K562 (cell line): ENCODE measurements at regions not wholly inside any gene's neighbourhood (a gene's known extent, or its start where the extent isn't known, plus 50 kb on each side); places are given as distances from the start of the nearest gene placed in this dataset.

Experiments
- ATAC-seq: fragments of 200-7000 bp; cut with Tn5 transposase; 3 replicates; pipeline ENCODE4 v1.9.1; 2020; ENCODE audit warnings: moderate library complexity
- BruUV-seq: library from RNA; stranded (reverse); fragments of 400-500 nt; replicated peaks from 2 replicates; lab custom pipeline; 2021; lab: Mats Ljungman, UMichigan
- CTCF ChIA-PET: fragments of 300-600 bp; formaldehyde crosslinking; extraction: SDS; loops from one replicate; lab custom pipeline; 2021; ENCODE audit warnings: low intra/inter-chr PET ratio; lab: Yijun Ruan, JAX
- POLR2A ChIA-PET: fragments of 300-600, 350-650 bp; sonication (Branson Sonifier 250); formaldehyde crosslinking; extraction: SDS; loops from one replicate; lab custom pipeline; 2021; ENCODE audit warnings: antibody characterized with exemption, inconsistent platforms; lab: Yijun Ruan, JAX
- DNase-seq, 4 experiments: peaks; one replicate each; pipeline versions ENCODE4 v3.0.0 to v3.0.0-alpha.2; 2011 to 2018; ENCODE audit warnings: low spot score in 3 of 4, mixed read lengths in 3 of 4; ENCODE audit errors: extremely low read depth in 1 of 4
- FAIRE-seq: peaks from 2 replicates; lab custom pipeline; 2011; peaks lifted over from hg19 to GRCh38; lab: Jason Lieb, UNC
- H2AFZ ChIP-seq: 2 replicates; pipeline ENCODE4 v1.6.0; 2011; ENCODE audit warnings: low read depth, low read length, control low read depth, inconsistent platforms
- H3K27ac ChIP-seq: fragments of 200-600 bp; 3 replicates; pipeline ENCODE4 v1.8.0; 2011; ENCODE audit warnings: low read depth, mild to moderate bottlenecking, control low read depth, inconsistent platforms, low read length, moderate library complexity, mixed read lengths; ENCODE audit errors: extremely low read depth
- H3K27me3 ChIP-seq, 2 experiments: fragments of 300-600 bp in 1 of 2; 2 replicates in 1 of 2; 3 replicates in 1 of 2; pipeline versions ENCODE4 v1.6.0 to v1.8.0; 2011; ENCODE audit warnings: inconsistent platforms in 2 of 2, low read length in 2 of 2, mild to moderate bottlenecking in 1 of 2, mixed read lengths in 1 of 2, moderate library complexity in 1 of 2; ENCODE audit not compliant: control insufficient read depth in 2 of 2, insufficient read depth in 2 of 2
- H3K36me3 ChIP-seq: fragments of 300-600 bp; 3 replicates; pipeline ENCODE4 v1.8.0; 2011; ENCODE audit warnings: mild to moderate bottlenecking, low read length, inconsistent platforms; ENCODE audit not compliant: control insufficient read depth, insufficient read depth
- H3K4me1 ChIP-seq, 2 experiments: fragments of 200-600 bp in 1 of 2; replicated peaks in 1 of 2; 2 replicates in 1 of 2; 3 replicates in 1 of 2; pipeline versions ENCODE4 v1.5.1 to v1.8.0; 2011; ENCODE audit warnings: inconsistent platforms in 2 of 2, low read length in 2 of 2, mild to moderate bottlenecking in 1 of 2, mixed read lengths in 1 of 2, moderate library complexity in 1 of 2; ENCODE audit not compliant: control insufficient read depth in 2 of 2, insufficient read depth in 2 of 2
- H3K4me2 ChIP-seq: 2 replicates; pipeline ENCODE4 v1.6.1; 2011; ENCODE audit warnings: low read length, control low read depth, inconsistent platforms, mixed read lengths; ENCODE audit not compliant: insufficient read depth
- H3K4me3 ChIP-seq: fragments of 200-600 bp; sonication (generic), shearing (Covaris generic); 2 replicates; pipeline ENCODE4 v1.5.1; 2016; ENCODE audit warnings: control low read depth, inconsistent platforms
- H3K79me2 ChIP-seq: fragments of 200-600 bp; 3 replicates; pipeline ENCODE4 v1.8.0; 2011; ENCODE audit warnings: low read length, inconsistent platforms; ENCODE audit not compliant: control insufficient read depth, insufficient read depth
- H3K9ac ChIP-seq, 2 experiments: 2 replicates each; pipeline versions ENCODE4 v1.6.0 to v1.6.1; 2011; ENCODE audit warnings: low read depth in 2 of 2, low read length in 2 of 2, control low read depth in 1 of 2, inconsistent platforms in 1 of 2, mild to moderate bottlenecking in 1 of 2, mixed read lengths in 1 of 2; ENCODE audit not compliant: insufficient read depth in 1 of 2
- H3K9me1 ChIP-seq: one replicate; pipeline ENCODE4 v1.6.0; 2011; ENCODE audit warnings: inconsistent platforms, mild to moderate bottlenecking, low read length, moderate library complexity; ENCODE audit not compliant: control insufficient read depth, insufficient read depth
- H3K9me3 ChIP-seq: replicated peaks from 2 replicates; pipeline ENCODE4 v1.5.1; 2011; ENCODE audit warnings: low read depth, low read length, inconsistent platforms; ENCODE audit not compliant: control insufficient read depth, insufficient read depth
- H4K20me1 ChIP-seq: replicated peaks from 2 replicates; pipeline ENCODE4 v1.6.1; 2011; ENCODE audit warnings: low read length, inconsistent platforms, mixed read lengths; ENCODE audit not compliant: control insufficient read depth, insufficient read depth
- CCAR2 ChIP-seq: fragments of 200-400 bp; formaldehyde crosslinking; IDR thresholded peaks from 2 replicates; pipeline ENCODE4 v1.6.1; 2017; ENCODE audit warnings: mild to moderate bottlenecking, low read depth, low read length
- MEIS2 ChIP-seq: fragments of 450-650 bp; IDR thresholded peaks from 2 replicates; pipeline ENCODE4 v1.6.1; 2014; ENCODE audit warnings: mild to moderate bottlenecking; ENCODE audit not compliant: partially characterized antibody
- RNF2 ChIP-seq: sonication (generic); IDR thresholded peaks from 2 replicates; pipeline ENCODE4 v1.6.1; 2016
- SMAD4 ChIP-seq: fragments of 250-450 bp; sonication (Bioruptor Pico); conservative IDR thresholded peaks from 2 replicates; pipeline ENCODE4 v1.8.0; 2021; ENCODE audit warnings: inconsistent platforms, mild to moderate bottlenecking, moderate library complexity
- ZNF75A ChIP-seq: fragments of 450-650 bp; formaldehyde crosslinking; IDR thresholded peaks from 2 replicates; pipeline ENCODE4 v1.4.0; 2020; ENCODE audit warnings: mild to moderate bottlenecking
- WGBS: fragments of 100-300 bp; shearing (Covaris generic); methylation state at CpG from one replicate; pipeline ENCODE4 v1.1.6; 2016; ENCODE audit warnings: low coverage, mixed read lengths; ENCODE audit not compliant: insufficient coverage; ENCODE audit errors: missing lambda C conversion rate; 5-methylcytosine and 5-hydroxymethylcytosine counted together
- in situ Hi-C: fragments of 300-500 bp; cut with MboI; formaldehyde crosslinking; loops from 4 replicates; pipeline ENCODE4 v1.15.0; 2018; ENCODE audit warnings: inconsistent platforms, mixed read lengths
- intact Hi-C: fragments of 100-400 bp; cut with micrococcal nuclease; formaldehyde crosslinking; loops from 2 replicates; pipeline ENCODE4 v1.14.2; 2022
- TF ChIP-seq, protein P1 (sequence below): fragments of 200-800 bp; sonication (Bioruptor generic); IDR thresholded peaks from 2 replicates; pipeline ENCODE4 v1.6.1; 2017; ENCODE audit warnings: missing genetic modification characterization, missing compliant biosample characterization
- TF ChIP-seq, protein P2 (sequence below), 2 experiments: fragments of 450-650 bp in 1 of 2; sonication (generic) in 1 of 2; formaldehyde crosslinking in 1 of 2; IDR thresholded peaks in 1 of 2; conservative IDR thresholded peaks in 1 of 2; 2 replicates each; pipeline versions ENCODE4 v1.6.1 to v1.8.1; 2016 to 2023; ENCODE audit warnings: mild to moderate bottlenecking in 2 of 2, moderate library complexity in 2 of 2, inconsistent platforms in 1 of 2, missing genetic modification reagents in 1 of 2
- TF ChIP-seq, protein P3 (sequence below), 2 experiments: IDR thresholded peaks in 1 of 2; conservative IDR thresholded peaks in 1 of 2; 2 replicates each; pipeline ENCODE4 v1.6.1; 2016; ENCODE audit warnings: low read depth in 2 of 2, mild to moderate bottlenecking in 1 of 2, missing compliant biosample characterization in 1 of 2, missing genetic modification characterization in 1 of 2, moderate library complexity in 1 of 2

DNA sequence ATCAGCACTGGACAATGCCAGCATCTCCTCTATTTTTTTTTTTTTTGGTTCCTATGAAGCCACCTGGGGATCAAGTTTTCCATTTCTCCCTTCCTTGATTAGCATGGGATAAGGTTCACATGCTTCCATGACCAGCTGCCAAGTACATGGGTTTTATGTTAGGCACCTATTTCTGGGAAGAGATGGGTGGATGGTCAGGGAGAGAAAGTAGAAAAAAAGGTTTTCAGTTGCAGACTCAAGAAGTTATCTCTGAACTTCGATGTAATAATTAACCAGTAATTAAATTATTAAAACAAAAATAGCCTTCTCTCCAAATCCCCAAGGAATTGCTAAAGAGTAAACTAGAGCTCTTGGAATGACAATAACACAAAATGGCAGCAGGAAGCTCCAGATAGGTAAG is 164.9 kb upstream of the MAF start:
- FAIRE-seq (no peak), ATAC-seq (no peak), DNase-seq (no peak)
- no peak overlapping the region for H3K4me2 ChIP-seq
- peaks cover 11 to 23% of the 10 kb centered on the region in 2 experiments for H3K4me1 ChIP-seq
- H3K9ac ChIP-seq = no peak overlapping the region
- 29% methylated on average over 1 of the region's 1 CpG for WGBS
- POLR2A ChIA-PET = interaction anchor here (2.2 kb wide), 1 partner anchor 15 kb away, joined by 5 read pairs; no protein-coding TSS in a partner anchor
- no peaks in the 10 kb centered on the region for H3K9me3 ChIP-seq
- BruUV-seq = no TSS peak
- H3K79me2 ChIP-seq = no peaks in the 10 kb centered on the region; the same call in 2 of the 3 replicates
- intact Hi-C loops (no loop called here), in situ Hi-C loops (no loop called here)
- H2AFZ ChIP-seq = no peak overlapping the region
- H3K27ac ChIP-seq = no peak overlapping the region
- CTCF ChIA-PET = no interaction called here
- H3K27me3 ChIP-seq = no peaks in the 10 kb centered on the region
- TF ChIP-seq, protein P1, sequence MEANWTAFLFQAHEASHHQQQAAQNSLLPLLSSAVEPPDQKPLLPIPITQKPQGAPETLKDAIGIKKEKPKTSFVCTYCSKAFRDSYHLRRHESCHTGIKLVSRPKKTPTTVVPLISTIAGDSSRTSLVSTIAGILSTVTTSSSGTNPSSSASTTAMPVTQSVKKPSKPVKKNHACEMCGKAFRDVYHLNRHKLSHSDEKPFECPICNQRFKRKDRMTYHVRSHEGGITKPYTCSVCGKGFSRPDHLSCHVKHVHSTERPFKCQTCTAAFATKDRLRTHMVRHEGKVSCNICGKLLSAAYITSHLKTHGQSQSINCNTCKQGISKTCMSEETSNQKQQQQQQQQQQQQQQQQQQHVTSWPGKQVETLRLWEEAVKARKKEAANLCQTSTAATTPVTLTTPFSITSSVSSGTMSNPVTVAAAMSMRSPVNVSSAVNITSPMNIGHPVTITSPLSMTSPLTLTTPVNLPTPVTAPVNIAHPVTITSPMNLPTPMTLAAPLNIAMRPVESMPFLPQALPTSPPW (CRISPR knock-in tag) = 0 out of 2 replicates have a peak, but pooled peaks have one; percentile 4
- TF ChIP-seq RNF2 = no peak
- no peak overlapping the region for H3K4me3 ChIP-seq
- no peaks in the 10 kb centered on the region for H3K9me1 ChIP-seq
- no peaks in the 10 kb centered on the region for H3K36me3 ChIP-seq
- no peaks in the 10 kb centered on the region for H4K20me1 ChIP-seq

DNA sequence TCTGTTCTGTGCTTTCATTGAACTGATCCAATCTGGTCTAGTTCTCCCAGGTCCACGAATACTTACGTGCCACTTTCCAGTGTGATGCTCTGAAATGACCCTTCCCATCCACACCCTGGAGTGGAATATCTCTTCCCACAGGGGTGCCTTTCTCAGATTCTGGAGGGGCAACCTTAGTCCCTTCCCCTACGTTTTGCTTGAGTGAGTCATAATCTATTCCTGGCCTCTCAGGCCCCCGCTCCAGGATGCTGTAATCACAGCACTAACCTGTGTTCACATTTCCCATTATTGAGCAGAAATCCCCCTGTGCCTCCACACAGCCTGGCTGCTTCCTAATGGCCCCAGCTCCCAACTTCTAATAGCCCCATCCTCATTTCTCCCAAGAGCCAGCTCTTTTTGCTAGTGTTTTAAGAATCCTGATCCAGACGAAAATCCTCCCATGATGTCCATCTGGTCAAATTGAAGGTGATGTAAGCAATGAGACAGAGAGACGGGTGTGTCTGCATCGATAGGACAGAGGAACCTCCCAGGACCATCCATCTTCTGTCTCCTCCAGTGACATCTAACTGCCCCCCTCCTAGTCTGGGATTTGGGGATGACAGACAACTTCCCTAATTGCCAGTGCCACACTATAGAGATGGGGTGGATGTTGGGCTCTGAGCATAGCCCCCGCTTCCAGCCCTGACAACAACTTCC is 164.0 kb upstream of the MAF start:
- Histone ChIP-seq H3K36me3 (no peaks in the 10 kb centered on the region), H3K4me1 (peaks cover 6 to 24% of the 10 kb centered on the region in 2 experiments), H3K9me1 (no peaks in the 10 kb centered on the region), H3K9ac (no peak overlapping the region), H3K4me3 (no peak overlapping the region), H3K27me3 (no peaks in the 10 kb centered on the region), H3K4me2 (no peak overlapping the region), H4K20me1 (no peaks in the 10 kb centered on the region), H2AFZ (no peak overlapping the region), H3K9me3 (no peaks in the 10 kb centered on the region), H3K27ac (no peak overlapping the region), H3K79me2 (no peaks in the 10 kb centered on the region)
- ATAC-seq = no peak
- DNase-seq = no peak
- ChIA-PET POLR2A (interaction anchor here (1.8 kb wide), 1 partner anchor 10 kb away, joined by 5 read pairs; no protein-coding TSS in a partner anchor), CTCF (no interaction called here)
- no peak for FAIRE-seq
- 32% methylated on average over 8 of the region's 8 CpGs for WGBS
- in situ Hi-C loops (no loop called here), intact Hi-C loops (no loop called here)
- no TSS peak for BruUV-seq
- TF ChIP-seq, protein P2, sequence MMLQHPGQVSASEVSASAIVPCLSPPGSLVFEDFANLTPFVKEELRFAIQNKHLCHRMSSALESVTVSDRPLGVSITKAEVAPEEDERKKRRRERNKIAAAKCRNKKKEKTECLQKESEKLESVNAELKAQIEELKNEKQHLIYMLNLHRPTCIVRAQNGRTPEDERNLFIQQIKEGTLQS (IDR thresholded peaks at IDR 0.05) = peak; percentile 87
- TF ChIP-seq, protein P2 (CRISPR knock-in tag; conservative IDR thresholded peaks at IDR 0.05) = no peak
- TF ChIP-seq, protein P3, sequence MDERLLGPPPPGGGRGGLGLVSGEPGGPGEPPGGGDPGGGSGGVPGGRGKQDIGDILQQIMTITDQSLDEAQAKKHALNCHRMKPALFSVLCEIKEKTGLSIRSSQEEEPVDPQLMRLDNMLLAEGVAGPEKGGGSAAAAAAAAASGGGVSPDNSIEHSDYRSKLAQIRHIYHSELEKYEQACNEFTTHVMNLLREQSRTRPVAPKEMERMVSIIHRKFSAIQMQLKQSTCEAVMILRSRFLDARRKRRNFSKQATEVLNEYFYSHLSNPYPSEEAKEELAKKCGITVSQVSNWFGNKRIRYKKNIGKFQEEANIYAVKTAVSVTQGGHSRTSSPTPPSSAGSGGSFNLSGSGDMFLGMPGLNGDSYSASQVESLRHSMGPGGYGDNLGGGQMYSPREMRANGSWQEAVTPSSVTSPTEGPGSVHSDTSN (CRISPR knock-in tag; IDR thresholded peaks at IDR 0.05; ENCODE audit: low read depth) = no peak
- TF ChIP-seq, protein P3 (tag; conservative IDR thresholded peaks at IDR 0.05; ENCODE audit: low read depth) = peak; percentile 72
- TF ChIP-seq SMAD4 (CRISPR knock-in tag) (0 out of 2 replicates have a peak, but pooled peaks have one; percentile 15), CCAR2 (no peak), MEIS2 (peak; percentile 84), ZNF75A (no peak)
